ENCODE measurements at regions not wholly inside any gene's neighbourhood (a gene's known extent, or its start where the extent isn't known, plus 50 kb on each side); places are given as distances from the start of the nearest gene placed in this dataset.

GRCh38 chr6:10248378-10248843 lies 166.5 kb downstream of the TFAP2A start:
- no peak for DNase-seq (ENCODE audit: low read depth in 3 of 3)

- DNase-seq (ENCODE audit: low read depth in 3 of 3), result no peak
These were observed 177.4 kb downstream of the TFAP2A start for GRCh38 chr6:10237298-10238038.

DNA sequence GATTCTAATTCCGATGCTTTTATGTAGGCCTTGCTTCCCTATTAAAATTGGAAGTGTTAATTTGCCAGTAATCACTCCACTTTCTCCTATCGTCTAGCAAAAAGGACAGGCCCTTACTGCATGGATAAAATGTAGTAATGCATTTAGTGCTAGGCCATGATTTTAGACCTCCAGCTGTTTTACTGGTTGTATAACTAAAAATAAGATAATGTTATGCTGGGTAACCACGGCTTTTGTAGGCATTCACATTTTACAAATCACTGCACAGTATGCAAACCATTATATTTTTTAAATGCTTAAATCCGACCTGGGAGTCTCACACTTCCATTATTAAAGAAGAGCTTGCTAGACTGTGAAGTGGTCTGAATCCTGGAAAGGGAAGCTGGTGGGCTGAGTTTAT lies 179.5 kb downstream of the TFAP2A start:
- no peak for DNase-seq (ENCODE audit: low read depth in 3 of 3)

DNA sequence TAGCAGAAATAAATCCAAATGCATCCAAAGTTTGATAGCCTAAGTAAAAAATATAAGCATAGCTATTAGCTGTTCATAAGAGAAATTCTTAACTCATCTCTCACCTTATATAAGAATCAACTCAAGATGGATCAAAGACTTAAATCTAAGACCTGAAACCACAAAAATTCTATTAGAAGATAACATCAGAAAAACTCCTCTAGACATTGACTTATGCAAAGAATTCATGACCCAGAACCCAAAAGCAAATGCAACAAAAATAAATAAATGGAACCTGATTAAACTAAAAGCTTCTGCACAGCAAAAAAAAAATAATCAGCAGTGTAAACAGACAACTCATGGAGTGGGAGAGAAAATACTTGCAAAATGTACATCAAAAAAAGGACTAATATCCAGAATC lies 184.3 kb downstream of the TFAP2A start:
- DNase-seq (ENCODE audit: low read depth in 3 of 3), result no peak

- no peak for DNase-seq (ENCODE audit: low read depth in 3 of 3)
These were observed 191.0 kb downstream of the TFAP2A start for GRCh38 chr6:10223841-10224240.

- no peak for DNase-seq (ENCODE audit: low read depth in 3 of 3)
These were observed 193.7 kb downstream of the TFAP2A start for GRCh38 chr6:10221178-10221577.

DNA sequence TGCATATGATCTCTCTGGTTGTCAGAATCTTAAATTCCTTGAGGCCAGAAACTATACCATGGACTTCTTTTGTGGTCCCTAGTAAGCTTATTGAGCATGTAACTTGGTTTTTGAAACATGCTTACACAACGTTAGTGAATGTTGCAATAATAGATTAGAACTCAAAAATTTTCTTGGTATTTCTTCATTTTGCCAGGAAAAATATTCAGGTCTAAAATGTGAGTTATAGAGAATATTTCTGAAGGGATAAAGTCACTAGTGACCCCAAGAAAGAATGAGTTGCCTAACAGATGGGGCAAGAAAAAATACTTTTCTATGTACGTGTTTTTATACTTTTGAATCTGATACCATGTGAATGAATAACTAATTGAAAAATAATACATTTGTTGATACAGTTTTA lies 195.4 kb downstream of the TFAP2A start:
- DNase-seq (ENCODE audit: low read depth in 3 of 3), result no peak

GRCh38 chr6:10217111-10217510 lies 197.8 kb downstream of the TFAP2A start:
- DNase-seq (ENCODE audit: low read depth in 3 of 3), result no peak

DNA sequence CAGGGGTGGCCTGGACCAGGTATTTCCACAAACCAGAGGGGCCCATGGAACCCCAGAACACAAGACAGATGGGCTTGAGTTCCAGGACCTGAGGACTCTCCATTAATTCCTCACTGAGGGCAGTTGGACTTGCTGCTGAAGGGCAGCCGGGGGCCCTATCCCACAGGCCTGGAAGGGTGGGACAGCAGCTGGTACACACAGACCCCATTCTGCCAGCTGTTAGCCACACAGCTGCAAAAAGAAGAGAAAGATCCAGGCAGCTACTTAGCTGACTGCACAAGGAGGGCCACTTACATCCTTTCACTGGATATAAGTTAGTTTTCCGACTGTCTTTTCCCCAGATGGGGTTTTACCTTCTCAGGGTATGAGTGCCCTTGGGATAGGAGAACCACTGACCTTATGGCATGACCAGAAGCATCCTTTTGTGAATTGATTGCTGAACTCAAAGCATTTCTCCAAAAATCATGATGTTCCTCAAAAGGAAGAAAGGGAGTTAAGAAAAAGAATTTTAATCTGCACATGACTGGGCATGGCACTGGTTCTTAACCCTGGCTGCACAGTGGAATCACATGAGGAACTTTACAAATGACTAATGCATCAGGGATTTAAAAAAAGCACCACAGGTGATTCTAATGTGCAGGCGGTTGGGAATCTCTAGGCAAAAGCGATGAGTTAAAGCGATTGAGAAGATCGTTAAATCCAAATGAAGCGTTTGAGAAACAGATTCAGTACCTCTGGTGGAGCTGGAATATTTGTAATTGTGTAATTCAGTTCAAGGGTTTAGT lies 199.4 kb downstream of the TFAP2A start:
- DNase-seq (ENCODE audit: low read depth in 3 of 3), result no peak

GRCh38 chr6:10210052-10210451 lies 204.8 kb downstream of the TFAP2A start:
- DNase-seq (ENCODE audit: low read depth in 3 of 3), result no peak

- DNase-seq (ENCODE audit: low read depth in 3 of 3), result no peak
These were observed 209.0 kb downstream of the TFAP2A start for GRCh38 chr6:10205892-10206291.

GRCh38 chr6:10205120-10205519 lies 209.8 kb downstream of the TFAP2A start:
- no peak for DNase-seq (ENCODE audit: low read depth in 3 of 3)

- no peak for DNase-seq (ENCODE audit: low read depth in 3 of 3)
These were observed 211.2 kb downstream of the TFAP2A start for GRCh38 chr6:10203651-10204050.

GRCh38 chr6:10202581-10202980 lies 212.3 kb downstream of the TFAP2A start:
- DNase-seq (ENCODE audit: low read depth in 3 of 3), result no peak

DNA sequence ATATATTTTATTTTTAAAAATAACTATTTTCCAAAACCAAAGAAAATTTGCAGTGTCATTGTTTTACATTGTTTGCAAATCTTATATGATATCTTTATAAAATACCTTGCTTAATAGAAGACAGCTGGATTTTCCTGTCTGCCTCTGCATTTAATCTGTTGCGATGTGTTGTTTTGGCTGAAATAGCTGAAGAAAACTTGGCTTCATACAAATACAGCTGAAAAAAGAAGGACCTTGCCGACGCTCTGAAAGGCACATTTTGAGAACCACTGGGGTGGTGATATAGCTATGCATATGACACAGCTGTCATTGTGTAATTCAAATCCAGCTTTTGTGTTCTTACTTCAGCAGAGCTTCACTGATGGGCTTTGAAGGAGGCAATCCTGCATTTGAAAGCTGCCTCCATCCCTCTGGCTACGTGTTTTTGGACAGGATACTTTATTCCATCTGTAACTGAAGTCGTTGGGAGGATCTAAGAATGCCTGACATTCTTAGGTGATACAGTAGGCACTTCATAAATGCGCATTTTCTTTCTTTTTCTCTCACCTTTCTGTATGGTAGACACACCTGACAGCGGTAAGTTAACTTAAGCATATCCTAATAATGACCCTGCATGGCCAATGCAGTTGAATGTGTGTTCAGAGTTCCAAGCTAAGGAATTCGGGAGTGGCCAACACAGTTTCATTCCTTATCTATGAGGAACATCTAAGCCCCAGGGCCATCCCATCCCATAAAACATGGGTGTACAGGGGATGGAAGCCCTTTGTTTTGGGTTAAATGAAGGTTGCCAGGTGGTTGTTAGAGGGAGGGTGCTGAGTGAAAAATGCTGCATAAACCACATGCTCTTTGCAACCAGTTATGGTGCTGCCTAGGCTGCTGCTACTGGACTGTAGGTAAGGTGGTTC lies 213.0 kb downstream of the TFAP2A start:
- DNase-seq (ENCODE audit: low read depth in 3 of 3), result no peak

GRCh38 chr6:10196090-10196489 lies 218.8 kb downstream of the TFAP2A start:
- DNase-seq (ENCODE audit: low read depth in 3 of 3), result no peak

DNA sequence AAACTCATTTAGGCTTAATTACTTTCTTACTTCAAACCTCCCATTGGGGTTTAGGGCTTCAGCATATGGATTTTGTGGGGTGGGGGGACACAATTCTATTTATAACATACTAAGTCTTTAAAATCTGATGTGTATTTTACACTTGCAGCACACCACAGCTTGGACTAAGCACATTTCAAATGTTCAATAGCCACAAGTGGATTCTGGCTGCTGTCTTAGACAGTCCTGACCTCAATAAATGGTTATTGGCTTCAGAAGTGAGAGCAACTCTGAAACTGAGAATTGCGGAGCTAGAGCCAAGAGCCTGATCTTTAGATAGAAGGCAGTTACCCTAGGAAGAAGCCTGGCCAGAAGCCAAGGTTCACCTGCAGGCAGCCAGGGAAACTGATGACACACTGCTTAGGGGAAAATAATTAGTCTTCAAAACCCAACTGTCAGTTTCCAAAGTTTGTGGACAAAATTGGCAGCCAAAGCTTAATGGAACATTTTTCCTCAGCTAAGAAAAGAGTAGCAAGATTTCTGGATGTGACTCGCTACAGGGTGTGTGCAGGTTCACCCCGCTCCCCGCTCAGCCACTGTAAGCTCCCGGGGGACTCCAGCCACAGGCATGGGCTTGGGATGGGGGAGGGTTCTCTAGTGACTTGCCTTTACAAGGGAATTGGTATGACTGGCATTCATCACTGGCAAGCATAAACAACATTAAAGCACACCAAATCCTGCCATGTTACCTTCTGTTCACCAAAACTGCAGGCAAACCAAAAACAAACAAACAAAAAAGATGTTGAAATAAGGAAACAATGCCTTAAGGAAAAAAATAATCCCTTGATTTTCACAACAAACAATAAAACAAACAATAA lies 219.8 kb downstream of the TFAP2A start:
- DNase-seq (ENCODE audit: low read depth in 3 of 3), result no peak

GRCh38 chr6:10193321-10193720 lies 221.6 kb downstream of the TFAP2A start:
- DNase-seq (ENCODE audit: low read depth in 3 of 3), result no peak

DNA sequence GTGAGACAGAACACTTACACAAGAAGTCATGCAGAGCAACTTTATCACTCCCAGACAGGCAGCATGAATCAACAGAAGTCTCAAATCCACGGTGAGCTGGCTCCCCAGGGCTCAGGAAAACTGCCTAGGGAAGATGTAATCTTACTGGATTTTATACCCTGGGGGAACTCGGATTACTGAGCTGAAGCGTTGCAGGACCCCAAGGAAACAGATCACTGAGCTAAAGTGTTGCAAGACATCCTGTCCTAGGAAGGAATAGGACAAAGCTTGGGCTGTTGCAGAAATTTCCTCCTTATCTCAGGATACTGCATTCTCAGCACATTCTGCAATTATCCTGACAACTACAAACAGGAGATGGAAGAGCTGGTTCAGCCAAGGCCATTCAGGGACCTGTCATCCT lies 224.8 kb downstream of the TFAP2A start:
- no peak for DNase-seq (ENCODE audit: low read depth in 3 of 3)

DNA sequence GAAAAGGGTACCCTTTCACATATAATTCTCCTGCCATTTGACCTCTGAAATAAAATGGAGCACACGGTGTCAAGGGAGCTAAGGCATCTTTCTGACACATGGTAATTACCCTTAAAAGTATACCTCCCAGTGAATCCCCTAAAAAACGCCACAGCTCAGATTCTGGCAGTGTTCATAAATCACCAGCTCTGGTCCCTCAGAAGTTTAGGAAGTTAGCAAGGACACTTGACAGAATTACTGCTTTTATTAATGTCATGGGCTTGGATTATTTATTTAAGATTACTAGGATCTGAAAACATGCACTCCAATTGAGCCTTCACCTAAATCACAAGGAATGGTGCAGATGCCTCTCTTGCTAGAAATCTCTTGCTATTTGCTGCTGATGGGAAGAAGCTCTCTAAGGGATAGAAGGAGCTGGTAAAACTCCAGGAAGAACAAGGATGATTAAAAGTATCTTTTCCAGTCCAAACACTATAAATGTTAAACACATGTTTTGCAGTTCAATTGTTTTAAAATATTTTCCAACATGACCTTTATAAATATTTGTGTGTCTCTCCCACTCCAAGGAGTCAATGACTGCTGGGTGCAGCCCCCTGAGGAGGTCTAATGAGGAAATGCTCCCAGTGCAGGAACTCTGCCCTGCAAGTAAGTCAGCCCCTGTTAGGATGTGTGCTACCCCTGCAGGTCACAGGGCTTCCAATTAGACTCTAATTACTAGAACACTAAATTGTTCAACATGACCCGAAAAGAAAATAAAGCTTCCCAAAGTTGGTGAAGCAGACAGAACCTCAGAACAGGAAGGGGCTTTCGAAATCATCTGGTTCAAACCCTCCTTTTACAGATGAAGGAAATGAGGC lies 230.3 kb downstream of the TFAP2A start:
- DNase-seq (ENCODE audit: low read depth in 3 of 3), result no peak
